ENCODE measurements at regions not wholly inside any gene's neighbourhood (a gene's known extent, or its start where the extent isn't known, plus 50 kb on each side); places are given as distances from the start of the nearest gene placed in this dataset.
"Not testable (repeated sequence)": the region's sequence is repeated elsewhere in the genome, so short reads cannot be mapped to it uniquely, and the experiment has no call there.

DNA sequence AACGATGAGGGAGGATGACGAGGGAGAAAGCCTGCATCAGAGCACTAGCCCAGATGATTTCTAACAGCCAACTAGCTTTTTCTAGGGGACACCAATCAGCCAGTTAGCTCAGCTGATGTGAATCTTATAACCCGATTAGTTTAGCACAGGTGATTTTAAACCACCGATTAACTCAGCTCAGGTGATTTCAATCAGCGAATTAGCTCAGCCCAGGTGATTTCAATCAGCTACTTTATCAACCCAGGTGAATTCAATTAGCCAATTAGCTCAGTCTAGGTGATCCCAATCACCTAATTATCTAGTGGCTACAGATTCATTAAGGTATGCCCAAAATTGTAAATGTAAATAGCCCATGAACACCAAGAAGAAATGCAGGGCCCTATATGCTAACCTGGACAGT lies 146.9 kb downstream of the ZNF486 start:
- DNase-seq: no peak
- Histone ChIP-seq H4K20me1 (ENCODE audit: insufficient read depth, low read length) (no peaks in the 10 kb centered on the region), H3K4me3 (ENCODE audit: low read length) (no peak overlapping the region), H3K4me1 (ENCODE audit: low read length) (no peaks in the 10 kb centered on the region), H3K36me3 (replicated peaks; ENCODE audit: insufficient read depth, low read length) (no peaks in the 10 kb centered on the region), H3K9ac (ENCODE audit: low read length) (no peak overlapping the region), H3K27ac (ENCODE audit: low read length) (no peak overlapping the region), H3K79me2 (ENCODE audit: low read length) (no peaks in the 10 kb centered on the region), H3K9me2 (replicated peaks; ENCODE audit: insufficient read depth, low read length) (no peaks in the 10 kb centered on the region), H3K9me3 (replicated peaks; ENCODE audit: insufficient read depth, low read length) (no peaks in the 10 kb centered on the region), H3K4me2 (ENCODE audit: low read depth, low read length) (no peak overlapping the region), H2AFZ (ENCODE audit: low read length) (no peak overlapping the region), H3F3A (ENCODE audit: insufficient read depth, low read length) (no peaks in the 10 kb centered on the region), H3K27me3 (replicated peaks; ENCODE audit: insufficient read depth, low read length) (no peaks in the 10 kb centered on the region)
- no peak for TF ChIP-seq EZH2phosphoT487 (IDR thresholded peaks at IDR 0.05; ENCODE audit: low read length)
- TF ChIP-seq, protein P1, sequence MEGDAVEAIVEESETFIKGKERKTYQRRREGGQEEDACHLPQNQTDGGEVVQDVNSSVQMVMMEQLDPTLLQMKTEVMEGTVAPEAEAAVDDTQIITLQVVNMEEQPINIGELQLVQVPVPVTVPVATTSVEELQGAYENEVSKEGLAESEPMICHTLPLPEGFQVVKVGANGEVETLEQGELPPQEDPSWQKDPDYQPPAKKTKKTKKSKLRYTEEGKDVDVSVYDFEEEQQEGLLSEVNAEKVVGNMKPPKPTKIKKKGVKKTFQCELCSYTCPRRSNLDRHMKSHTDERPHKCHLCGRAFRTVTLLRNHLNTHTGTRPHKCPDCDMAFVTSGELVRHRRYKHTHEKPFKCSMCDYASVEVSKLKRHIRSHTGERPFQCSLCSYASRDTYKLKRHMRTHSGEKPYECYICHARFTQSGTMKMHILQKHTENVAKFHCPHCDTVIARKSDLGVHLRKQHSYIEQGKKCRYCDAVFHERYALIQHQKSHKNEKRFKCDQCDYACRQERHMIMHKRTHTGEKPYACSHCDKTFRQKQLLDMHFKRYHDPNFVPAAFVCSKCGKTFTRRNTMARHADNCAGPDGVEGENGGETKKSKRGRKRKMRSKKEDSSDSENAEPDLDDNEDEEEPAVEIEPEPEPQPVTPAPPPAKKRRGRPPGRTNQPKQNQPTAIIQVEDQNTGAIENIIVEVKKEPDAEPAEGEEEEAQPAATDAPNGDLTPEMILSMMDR (IDR thresholded peaks at IDR 0.05; ENCODE audit: low read length): no peak
- TF ChIP-seq EZH2 (optimal IDR thresholded peaks at IDR 0.05; ENCODE audit: low read depth, low read length): no peak

DNA sequence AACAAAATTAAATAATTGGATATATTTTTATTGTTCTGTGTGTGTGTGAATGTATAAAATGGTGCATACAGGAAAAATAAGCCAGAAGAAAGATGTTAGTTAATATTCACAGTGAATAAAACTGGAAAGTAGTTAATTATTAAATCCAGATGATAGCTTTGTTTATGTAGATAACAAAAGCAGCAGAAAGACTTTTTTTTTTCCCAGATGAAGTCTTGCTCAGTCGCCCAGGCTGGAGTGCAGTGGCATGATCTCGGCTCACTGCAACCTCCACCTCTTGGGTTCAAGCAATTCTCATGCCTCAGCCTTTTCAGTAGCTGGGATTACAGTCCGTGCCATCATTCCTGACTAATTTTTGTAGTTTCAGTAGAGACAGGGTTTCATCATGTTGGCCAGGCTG lies 140.1 kb downstream of the ZNF486 start:
- Histone ChIP-seq H3K9ac (ENCODE audit: low read length) (no peak overlapping the region), H3K4me3 (ENCODE audit: low read length) (no peak overlapping the region), H3K27me3 (replicated peaks; ENCODE audit: insufficient read depth, low read length) (no peaks in the 10 kb centered on the region), H3K9me3 (replicated peaks; ENCODE audit: insufficient read depth, low read length) (no peaks in the 10 kb centered on the region), H3K4me2 (ENCODE audit: low read depth, low read length) (no peak overlapping the region), H3K4me1 (ENCODE audit: low read length) (no peaks in the 10 kb centered on the region), H4K20me1 (ENCODE audit: insufficient read depth, low read length) (no peaks in the 10 kb centered on the region), H3K9me2 (replicated peaks; ENCODE audit: insufficient read depth, low read length) (no peaks in the 10 kb centered on the region), H3K79me2 (ENCODE audit: low read length) (no peaks in the 10 kb centered on the region), H3K36me3 (replicated peaks; ENCODE audit: insufficient read depth, low read length) (no peaks in the 10 kb centered on the region), H2AFZ (ENCODE audit: low read length) (no peak overlapping the region), H3F3A (ENCODE audit: insufficient read depth, low read length) (no peaks in the 10 kb centered on the region), H3K27ac (ENCODE audit: low read length) (no peak overlapping the region)
- TF ChIP-seq EZH2 (optimal IDR thresholded peaks at IDR 0.05; ENCODE audit: low read depth, low read length) (no peak), EZH2phosphoT487 (IDR thresholded peaks at IDR 0.05; ENCODE audit: low read length) (no peak)
- TF ChIP-seq, protein P1 (IDR thresholded peaks at IDR 0.05; ENCODE audit: low read length): no peak
- DNase-seq: no peak

DNA sequence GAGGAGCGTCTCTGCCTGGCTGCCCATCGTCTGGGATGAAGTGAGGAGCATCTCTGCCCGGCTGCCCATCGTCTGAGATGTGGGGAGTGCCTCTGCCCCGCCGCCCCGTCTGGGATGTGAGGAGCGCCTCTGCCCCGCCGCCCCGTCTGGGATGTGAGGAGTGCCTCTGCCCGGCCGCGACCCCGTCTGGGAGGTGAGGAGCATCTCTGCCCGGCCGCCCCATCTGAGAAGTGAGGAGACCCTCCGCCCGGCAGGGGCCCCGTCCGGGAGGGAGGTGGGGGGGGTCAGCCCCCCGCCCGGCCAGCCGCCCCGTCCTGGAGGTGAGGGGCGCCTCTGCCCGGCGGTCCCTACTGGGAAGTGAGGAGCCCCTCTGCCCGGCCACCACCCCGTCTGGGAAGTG lies 129.3 kb downstream of the ZNF486 start:
- not testable (repeated sequence) for H2AFZ ChIP-seq (ENCODE audit: low read length); H3K4me3 ChIP-seq (ENCODE audit: low read length); H3K79me2 ChIP-seq (ENCODE audit: low read length); H3K27me3 ChIP-seq (replicated peaks; ENCODE audit: insufficient read depth, low read length); H4K20me1 ChIP-seq (ENCODE audit: insufficient read depth, low read length); DNase-seq; H3K4me2 ChIP-seq (ENCODE audit: low read depth, low read length); H3K36me3 ChIP-seq (replicated peaks; ENCODE audit: insufficient read depth, low read length); H3F3A ChIP-seq (ENCODE audit: insufficient read depth, low read length); H3K9me2 ChIP-seq (replicated peaks; ENCODE audit: insufficient read depth, low read length); H3K9ac ChIP-seq (ENCODE audit: low read length); H3K27ac ChIP-seq (ENCODE audit: low read length); H3K4me1 ChIP-seq (ENCODE audit: low read length); H3K9me3 ChIP-seq (replicated peaks; ENCODE audit: insufficient read depth, low read length)

DNA sequence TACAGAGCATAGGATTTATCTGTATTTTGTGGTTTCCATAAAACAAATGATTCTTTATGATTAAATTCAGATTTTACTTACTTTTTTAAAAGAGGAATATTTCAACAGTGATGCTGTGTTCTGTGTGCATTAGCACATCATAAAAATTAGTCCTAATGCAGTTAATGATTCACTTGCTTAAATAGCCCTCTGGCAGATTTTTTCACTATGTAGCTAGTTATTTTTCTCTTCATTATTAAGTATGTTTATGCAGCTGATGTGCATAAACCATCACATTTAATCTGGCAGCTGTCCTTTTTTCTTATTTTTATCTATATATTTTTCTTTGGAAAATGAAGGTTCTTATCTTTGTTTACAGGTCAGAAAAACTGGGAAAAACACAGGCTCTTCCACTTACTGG lies 127.2 kb downstream of the ZNF486 start:
- Histone ChIP-seq H3F3A (ENCODE audit: insufficient read depth, low read length) (no peaks in the 10 kb centered on the region), H3K9ac (ENCODE audit: low read length) (no peak overlapping the region), H3K4me3 (ENCODE audit: low read length) (no peak overlapping the region), H3K36me3 (replicated peaks; ENCODE audit: insufficient read depth, low read length) (no peaks in the 10 kb centered on the region), H4K20me1 (ENCODE audit: insufficient read depth, low read length) (no peaks in the 10 kb centered on the region), H3K4me1 (ENCODE audit: low read length) (no peaks in the 10 kb centered on the region), H3K9me3 (replicated peaks; ENCODE audit: insufficient read depth, low read length) (no peaks in the 10 kb centered on the region), H3K27me3 (replicated peaks; ENCODE audit: insufficient read depth, low read length) (no peaks in the 10 kb centered on the region), H3K79me2 (ENCODE audit: low read length) (no peaks in the 10 kb centered on the region), H2AFZ (ENCODE audit: low read length) (no peak overlapping the region), H3K4me2 (ENCODE audit: low read depth, low read length) (no peak overlapping the region), H3K9me2 (replicated peaks; ENCODE audit: insufficient read depth, low read length) (no peaks in the 10 kb centered on the region), H3K27ac (ENCODE audit: low read length) (no peak overlapping the region)
- no peak for DNase-seq
- TF ChIP-seq EZH2 (optimal IDR thresholded peaks at IDR 0.05; ENCODE audit: low read depth, low read length): no peak
- TF ChIP-seq, protein P1 (IDR thresholded peaks at IDR 0.05; ENCODE audit: low read length): no peak
- TF ChIP-seq EZH2phosphoT487 (IDR thresholded peaks at IDR 0.05; ENCODE audit: low read length): no peak

DNA sequence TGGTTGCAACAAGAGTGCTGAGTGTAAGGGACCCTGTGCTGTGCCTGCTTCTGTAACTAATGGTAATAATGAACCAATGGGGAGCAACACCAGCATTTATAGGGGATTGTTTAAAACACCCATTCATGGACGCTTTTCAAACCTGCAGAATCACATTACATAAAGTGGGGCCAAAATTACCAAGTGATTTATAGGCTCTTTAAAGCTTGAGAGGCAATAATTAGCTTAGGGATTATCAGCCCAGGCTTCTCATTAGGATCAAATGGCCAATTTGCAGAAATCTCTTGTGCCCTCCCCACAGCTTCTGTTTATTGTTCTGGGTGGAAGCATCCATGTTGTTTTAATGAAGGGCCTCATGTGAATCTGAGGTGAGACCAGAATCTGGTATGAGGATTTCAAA lies 125.5 kb downstream of the ZNF486 start:
- not testable (repeated sequence) for H3K4me1 ChIP-seq (ENCODE audit: low read length)

More for the DNA sequence above, 125.5 kb downstream of the ZNF486 start:
- H4K20me1 ChIP-seq (ENCODE audit: insufficient read depth, low read length); H3F3A ChIP-seq (ENCODE audit: insufficient read depth, low read length); H3K36me3 ChIP-seq (replicated peaks; ENCODE audit: insufficient read depth, low read length); H3K27ac ChIP-seq (ENCODE audit: low read length); H3K4me2 ChIP-seq (ENCODE audit: low read depth, low read length); H3K79me2 ChIP-seq (ENCODE audit: low read length); H3K9ac ChIP-seq (ENCODE audit: low read length); H3K4me3 ChIP-seq (ENCODE audit: low read length); H3K27me3 ChIP-seq (replicated peaks; ENCODE audit: insufficient read depth, low read length); H2AFZ ChIP-seq (ENCODE audit: low read length); H3K9me3 ChIP-seq (replicated peaks; ENCODE audit: insufficient read depth, low read length); H3K9me2 ChIP-seq (replicated peaks; ENCODE audit: insufficient read depth, low read length); DNase-seq: not testable (repeated sequence)

Data from MM.1S (cell line).